ENCODE measurements at regions not wholly inside any gene's neighbourhood (a gene's known extent, or its start where the extent isn't known, plus 50 kb on each side); places are given as distances from the start of the nearest gene placed in this dataset.

- H3K79me2 ChIP-seq (ENCODE audit: control insufficient read depth, insufficient read depth, low read length), result no peaks in the 10 kb centered on the region
- TF ChIP-seq CTCF (conservative IDR thresholded peaks at IDR 0.05 in 1 of 2, IDR thresholded peaks at IDR 0.05 in 1 of 2; ENCODE audit: low read depth in 1 of 2, low read length in 2 of 2) (no peak), EZH2 (IDR thresholded peaks at IDR 0.05; ENCODE audit: low read length, missing control alignments) (no peak)
- no peaks in the 10 kb centered on the region for H3K4me1 ChIP-seq (ENCODE audit: control insufficient read depth, extremely low read depth, insufficient read depth, low read length)
- H3K27ac ChIP-seq (ENCODE audit: insufficient read depth, low read length), result no peak overlapping the region
- H2AFZ ChIP-seq (ENCODE audit: low read length), result no peak overlapping the region
- no peak overlapping the region for H3K4me3 ChIP-seq (replicated peaks in 1 of 4; ENCODE audit: control extremely low read depth in 1 of 4, insufficient read depth in 1 of 4, low read depth in 3 of 4, low read length in 4 of 4)
- H3K36me3 ChIP-seq (ENCODE audit: control insufficient read depth, insufficient read depth, low read length), result no peaks in the 10 kb centered on the region
- no peak for DNase-seq (ENCODE audit: low read depth in 2 of 2)
- no peaks in the 10 kb centered on the region for H3K9me3 ChIP-seq (ENCODE audit: control insufficient read depth, insufficient read depth, low read depth, low read length)
- H3K4me2 ChIP-seq (ENCODE audit: extremely low read depth, insufficient read depth, low read length), result no peak overlapping the region
- peaks cover 6% of the 10 kb centered on the region for H3K27me3 ChIP-seq (ENCODE audit: control insufficient read depth, insufficient read depth, low read length)
- no peaks in the 10 kb centered on the region for H4K20me1 ChIP-seq (ENCODE audit: control insufficient read depth, extremely low read depth, insufficient read depth, low read length)
- H3K9ac ChIP-seq (ENCODE audit: insufficient read depth, low read length), result no peak overlapping the region
Measured at GRCh38 chr4:27087306-27088045, 226.8 kb downstream of the STIM2 start.

GRCh38 chr4:27088491-27088890 lies 227.8 kb downstream of the STIM2 start:
- Histone ChIP-seq H3K4me1 (ENCODE audit: control insufficient read depth, extremely low read depth, insufficient read depth, low read length) (no peaks in the 10 kb centered on the region), H4K20me1 (ENCODE audit: control insufficient read depth, extremely low read depth, insufficient read depth, low read length) (no peaks in the 10 kb centered on the region), H3K36me3 (ENCODE audit: control insufficient read depth, insufficient read depth, low read length) (no peaks in the 10 kb centered on the region), H3K27ac (ENCODE audit: insufficient read depth, low read length) (no peak overlapping the region), H3K4me2 (ENCODE audit: extremely low read depth, insufficient read depth, low read length) (no peak overlapping the region), H2AFZ (ENCODE audit: low read length) (no peak overlapping the region), H3K9me3 (ENCODE audit: control insufficient read depth, insufficient read depth, low read depth, low read length) (no peaks in the 10 kb centered on the region), H3K79me2 (ENCODE audit: control insufficient read depth, insufficient read depth, low read length) (no peaks in the 10 kb centered on the region), H3K9ac (ENCODE audit: insufficient read depth, low read length) (no peak overlapping the region), H3K4me3 (replicated peaks in 1 of 4; ENCODE audit: control extremely low read depth in 1 of 4, insufficient read depth in 1 of 4, low read depth in 3 of 4, low read length in 4 of 4) (no peak overlapping the region), H3K27me3 (ENCODE audit: control insufficient read depth, insufficient read depth, low read length) (peaks cover 5% of the 10 kb centered on the region)
- DNase-seq (ENCODE audit: low read depth in 2 of 2), result no peak
- TF ChIP-seq CTCF (conservative IDR thresholded peaks at IDR 0.05 in 1 of 2, IDR thresholded peaks at IDR 0.05 in 1 of 2; ENCODE audit: low read depth in 1 of 2, low read length in 2 of 2) (no peak), EZH2 (IDR thresholded peaks at IDR 0.05; ENCODE audit: low read length, missing control alignments) (no peak)

- Histone ChIP-seq H3K4me3 (replicated peaks in 1 of 4; ENCODE audit: control extremely low read depth in 1 of 4, insufficient read depth in 1 of 4, low read depth in 3 of 4, low read length in 4 of 4) (no peak overlapping the region), H3K4me1 (ENCODE audit: control insufficient read depth, extremely low read depth, insufficient read depth, low read length) (no peaks in the 10 kb centered on the region), H3K27me3 (ENCODE audit: control insufficient read depth, insufficient read depth, low read length) (peaks cover 5% of the 10 kb centered on the region), H3K36me3 (ENCODE audit: control insufficient read depth, insufficient read depth, low read length) (no peaks in the 10 kb centered on the region), H3K27ac (ENCODE audit: insufficient read depth, low read length) (no peak overlapping the region), H4K20me1 (ENCODE audit: control insufficient read depth, extremely low read depth, insufficient read depth, low read length) (no peaks in the 10 kb centered on the region), H2AFZ (ENCODE audit: low read length) (no peak overlapping the region), H3K9ac (ENCODE audit: insufficient read depth, low read length) (no peak overlapping the region), H3K4me2 (ENCODE audit: extremely low read depth, insufficient read depth, low read length) (no peak overlapping the region), H3K79me2 (ENCODE audit: control insufficient read depth, insufficient read depth, low read length) (no peaks in the 10 kb centered on the region), H3K9me3 (ENCODE audit: control insufficient read depth, insufficient read depth, low read depth, low read length) (no peaks in the 10 kb centered on the region)
- no peak for DNase-seq (ENCODE audit: low read depth in 2 of 2)
- TF ChIP-seq EZH2 (IDR thresholded peaks at IDR 0.05; ENCODE audit: low read length, missing control alignments), result no peak
- no peak for TF ChIP-seq CTCF (conservative IDR thresholded peaks at IDR 0.05 in 1 of 2, IDR thresholded peaks at IDR 0.05 in 1 of 2; ENCODE audit: low read depth in 1 of 2, low read length in 2 of 2)
Measured at GRCh38 chr4:27089186-27089585, 228.5 kb downstream of the STIM2 start.

All from fibroblast of lung (primary cell).